PC-9 (cell line): ENCODE measurements at regions not wholly inside any gene's neighbourhood (a gene's known extent, or its start where the extent isn't known, plus 50 kb on each side); places are given as distances from the start of the nearest gene placed in this dataset.

ENCODE experiments used
- CTCF ChIP-seq: fragments of 200-600 bp; sonication (generic); conservative IDR thresholded peaks from 2 replicates; pipeline ENCODE4 v1.6.1; 2017; ENCODE audit warnings: mixed run types, antibody characterized with exemption, mild to moderate bottlenecking, moderate library complexity
- EZH2 ChIP-seq: fragments of 200-600 bp; sonication (generic); IDR thresholded peaks from 2 replicates; pipeline ENCODE4 v1.8.0; 2017; ENCODE audit warnings: antibody characterized with exemption, low read depth

- TF ChIP-seq CTCF, result no peak
- no peak for TF ChIP-seq EZH2
Observed at GRCh38 chr1:81330521-81330920, 470.2 kb upstream of the ADGRL2 start.
